Keratinocyte (primary cell): ENCODE measurements at regions not wholly inside any gene's neighbourhood (a gene's known extent, or its start where the extent isn't known, plus 50 kb on each side); places are given as distances from the start of the nearest gene placed in this dataset.

Experiments used
- DNase-seq: peaks from one replicate; pipeline ENCODE4 v3.0.0-alpha.2; 2011; ENCODE audit warnings: low read depth, missing footprints, low spot score
- FAIRE-seq: peaks from 2 replicates; lab custom pipeline; 2011; peaks lifted over from hg19 to GRCh38; lab: Jason Lieb, UNC
- H2AFZ ChIP-seq: 2 replicates; pipeline ENCODE4 v1.6.0; 2012; ENCODE audit warnings: low read length, control low read depth, inconsistent platforms; ENCODE audit not compliant: control insufficient read depth
- H3K27ac ChIP-seq: 2 replicates; pipeline ENCODE4 v1.5.1; 2011; ENCODE audit warnings: low read length; ENCODE audit not compliant: control insufficient read depth, insufficient read depth
- H3K27me3 ChIP-seq: 3 replicates; pipeline ENCODE4 v1.6.0; 2011; ENCODE audit warnings: low read length; ENCODE audit not compliant: control insufficient read depth, insufficient read depth; ENCODE audit errors: extremely low read depth
- H3K36me3 ChIP-seq, 2 experiments: 2 replicates in 1 of 2; 3 replicates in 1 of 2; pipeline ENCODE4 v1.5.1; 2011; ENCODE audit warnings: low read length in 2 of 2, mild to moderate bottlenecking in 1 of 2; ENCODE audit not compliant: control insufficient read depth in 2 of 2, insufficient read depth in 2 of 2; ENCODE audit errors: extremely low read depth in 1 of 2
- H3K4me1 ChIP-seq: 3 replicates; pipeline ENCODE4 v1.5.1; 2011; ENCODE audit warnings: low read length; ENCODE audit not compliant: control insufficient read depth, insufficient read depth; ENCODE audit errors: extremely low read depth
- H3K4me2 ChIP-seq: 3 replicates; pipeline ENCODE4 v1.6.0; 2011; ENCODE audit warnings: low read depth, low read length; ENCODE audit not compliant: control insufficient read depth, insufficient read depth; ENCODE audit errors: extremely low read depth
- H3K4me3 ChIP-seq, 3 experiments: fragments of 200-600 bp in 1 of 3; sonication (generic) in 1 of 3; 2 replicates in 2 of 3; 3 replicates in 1 of 3; pipeline ENCODE4 v1.5.1; 2011 to 2016; ENCODE audit warnings: low read length in 3 of 3, mild to moderate bottlenecking in 3 of 3, control low read depth in 2 of 3, inconsistent platforms in 1 of 3, low read depth in 1 of 3, mixed read lengths in 1 of 3, mixed run types in 1 of 3, moderate library complexity in 1 of 3; ENCODE audit not compliant: control insufficient read depth in 2 of 3, insufficient read depth in 2 of 3; ENCODE audit errors: extremely low read depth in 1 of 3
- H3K79me2 ChIP-seq: 2 replicates; pipeline ENCODE4 v1.6.0; 2012; ENCODE audit warnings: low read length; ENCODE audit not compliant: control insufficient read depth, insufficient read depth
- H3K9ac ChIP-seq: 3 replicates; pipeline ENCODE4 v1.6.0; 2011; ENCODE audit warnings: low read length; ENCODE audit not compliant: control insufficient read depth, insufficient read depth; ENCODE audit errors: extremely low read depth
- H3K9me1 ChIP-seq: 3 replicates; pipeline ENCODE4 v1.6.0; 2011; ENCODE audit warnings: low read length; ENCODE audit not compliant: control insufficient read depth, insufficient read depth; ENCODE audit errors: extremely low read depth
- H3K9me3 ChIP-seq: 2 replicates; pipeline ENCODE4 v1.5.1; 2012; ENCODE audit warnings: low read depth, low read length; ENCODE audit not compliant: control insufficient read depth
- H4K20me1 ChIP-seq: 3 replicates; pipeline ENCODE4 v1.6.0; 2011; ENCODE audit warnings: low read length; ENCODE audit not compliant: control insufficient read depth, insufficient read depth; ENCODE audit errors: extremely low read depth
- CTCF ChIP-seq, 3 experiments: IDR thresholded peaks in 1 of 3; conservative IDR thresholded peaks in 1 of 3; optimal IDR thresholded peaks in 1 of 3; 2 replicates in 2 of 3; 3 replicates in 1 of 3; pipeline versions ENCODE3 to v1.5.1; 2011; ENCODE audit warnings: low read length in 3 of 3, mild to moderate bottlenecking in 3 of 3, moderate library complexity in 2 of 3, control low read depth in 1 of 3, inconsistent platforms in 1 of 3; ENCODE audit not compliant: insufficient read depth in 2 of 3; ENCODE audit errors: extremely low read depth in 1 of 3
- EZH2 ChIP-seq: IDR thresholded peaks from one replicate; pipeline ENCODE4 v1.6.1; 2012; ENCODE audit warnings: inconsistent platforms, mild to moderate bottlenecking, low read length, moderate library complexity
- dilution Hi-C: fragments of 300-500 bp; cut with MboI; formaldehyde crosslinking; loops from one replicate; pipeline ENCODE4 v1.7.0; 2020; ENCODE audit warnings: low sequenced_read_pairs; ENCODE audit not compliant: extremely low pct_ligation_motif_present

GRCh38 chr20:60970601-60971000 is 281.5 kb upstream of the CDH4 start:
- H4K20me1 ChIP-seq: no peaks in the 10 kb centered on the region
- dilution Hi-C loops: no loop called here
- H3K9ac ChIP-seq: no peak overlapping the region
- FAIRE-seq (no peak), DNase-seq (no peak)
- peaks cover 19% of the 10 kb centered on the region for H3K27me3 ChIP-seq
- no peak overlapping the region for H3K4me3 ChIP-seq
- no peaks in the 10 kb centered on the region for H3K9me3 ChIP-seq
- H3K4me1 ChIP-seq: no peaks in the 10 kb centered on the region
- no peak overlapping the region for H2AFZ ChIP-seq
- no peak overlapping the region for H3K27ac ChIP-seq
- no peaks in the 10 kb centered on the region for H3K79me2 ChIP-seq
- H3K4me2 ChIP-seq: no peak overlapping the region
- H3K9me1 ChIP-seq: no peaks in the 10 kb centered on the region
- H3K36me3 ChIP-seq: no peaks in the 10 kb centered on the region
- no peak for TF ChIP-seq CTCF (optimal IDR thresholded peaks at IDR 0.05 in 1 of 3, IDR thresholded peaks at IDR 0.05 in 1 of 3, conservative IDR thresholded peaks at IDR 0.05 in 1 of 3; ENCODE audit: extremely low read depth in 1 of 3, insufficient read depth in 2 of 3, low read length in 3 of 3)
- TF ChIP-seq EZH2: no peak

- TF ChIP-seq EZH2: no peak
- no peak for TF ChIP-seq CTCF (optimal IDR thresholded peaks at IDR 0.05 in 1 of 3, IDR thresholded peaks at IDR 0.05 in 1 of 3, conservative IDR thresholded peaks at IDR 0.05 in 1 of 3; ENCODE audit: extremely low read depth in 1 of 3, insufficient read depth in 2 of 3, low read length in 3 of 3)
- no peak overlapping the region for H3K4me3 ChIP-seq
- no peaks in the 10 kb centered on the region for H3K36me3 ChIP-seq
- H3K9me1 ChIP-seq: no peaks in the 10 kb centered on the region
- H3K9me3 ChIP-seq: no peaks in the 10 kb centered on the region
- H3K4me1 ChIP-seq: no peaks in the 10 kb centered on the region
- H3K4me2 ChIP-seq: no peak overlapping the region
- H3K9ac ChIP-seq: no peak overlapping the region
- dilution Hi-C loops: no loop called here
- peaks cover 8% of the 10 kb centered on the region for H3K27me3 ChIP-seq
- no peaks in the 10 kb centered on the region for H4K20me1 ChIP-seq
- no peak overlapping the region for H2AFZ ChIP-seq
- FAIRE-seq: no peak
- no peak overlapping the region for H3K27ac ChIP-seq
- no peaks in the 10 kb centered on the region for H3K79me2 ChIP-seq
- no peak for DNase-seq
Measured at GRCh38 chr20:60974022-60974421, 278.0 kb upstream of the CDH4 start.
